ENCODE measurements at regions not wholly inside any gene's neighbourhood (a gene's known extent, or its start where the extent isn't known, plus 50 kb on each side); places are given as distances from the start of the nearest gene placed in this dataset.

- TF ChIP-seq EZH2 (IDR thresholded peaks at IDR 0.05; ENCODE audit: borderline replicate concordance, low read length) (no peak), CTCF (IDR thresholded peaks at IDR 0.05; ENCODE audit: low read length) (no peak)
These were observed 568.9 kb upstream of the CITED2 start for GRCh38 chr6:139943391-139943790.
